ENCODE measurements at regions not wholly inside any gene's neighbourhood (a gene's known extent, or its start where the extent isn't known, plus 50 kb on each side); places are given as distances from the start of the nearest gene placed in this dataset.
A peak's percentile ranks its signal among the peaks of the same experiment; 100 is the strongest.

DNA sequence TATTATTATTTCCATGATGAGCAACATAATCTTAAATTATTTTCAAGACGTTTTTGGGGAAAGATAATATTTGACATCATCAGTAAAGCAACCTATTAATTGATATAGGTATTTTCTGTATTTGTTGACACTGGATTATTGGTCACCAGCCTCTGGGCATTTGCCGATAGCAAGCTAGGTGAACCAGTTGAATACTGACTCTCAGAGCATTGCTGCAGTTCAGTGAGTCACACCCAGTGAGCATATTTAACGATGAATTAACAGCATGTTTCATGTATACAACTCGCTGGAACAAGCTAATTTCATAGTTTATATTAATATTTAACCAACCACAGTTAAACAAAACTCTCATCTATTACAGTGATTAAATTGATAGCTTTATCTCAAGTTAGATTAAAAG, 1006.0 kb upstream of the DIAPH2 start:
- Histone ChIP-seq H3K9me3 (ENCODE audit: low read length) (no peaks in the 10 kb centered on the region), H3K9ac (ENCODE audit: low read length) (no peak overlapping the region), H3K9me2 (replicated peaks; ENCODE audit: low read length) (no peaks in the 10 kb centered on the region), H3K79me2 (ENCODE audit: low read length) (no peaks in the 10 kb centered on the region), H3K4me2 (ENCODE audit: low read length) (no peak overlapping the region), H3F3A (ENCODE audit: low read length, unreplicated experiment) (no peaks in the 10 kb centered on the region), H4K20me1 (ENCODE audit: low read length) (no peaks in the 10 kb centered on the region), H3K4me3 (ENCODE audit: low read length) (no peak overlapping the region), H3K27me3 (ENCODE audit: low read length) (no peaks in the 10 kb centered on the region), H3K36me3 (ENCODE audit: low read depth, low read length) (no peaks in the 10 kb centered on the region), H3K27ac (ENCODE audit: low read length) (no peak overlapping the region), H2AFZ (ENCODE audit: low read length) (no peak overlapping the region), H3K4me1 (ENCODE audit: insufficient read depth, low read length) (no peaks in the 10 kb centered on the region)
- DNase-seq (peak; percentile 45), ATAC-seq (no peak)
- ChIA-PET POLR2A (ENCODE audit: unreplicated experiment) (no interaction called here), CTCF (no interaction called here)
- intact Hi-C loops (cut with micrococcal nuclease): no loop called here
- no TSS peak for BruUV-seq (replicated peaks)
- TF ChIP-seq CTCF (conservative IDR thresholded peaks at IDR 0.05; ENCODE audit: low read depth, low read length) (no peak), EZH2phosphoT487 (IDR thresholded peaks at IDR 0.05; ENCODE audit: borderline replicate concordance, low read length) (no peak), EZH2 (IDR thresholded peaks at IDR 0.05; ENCODE audit: low read length, unreplicated experiment) (no peak)

DNA sequence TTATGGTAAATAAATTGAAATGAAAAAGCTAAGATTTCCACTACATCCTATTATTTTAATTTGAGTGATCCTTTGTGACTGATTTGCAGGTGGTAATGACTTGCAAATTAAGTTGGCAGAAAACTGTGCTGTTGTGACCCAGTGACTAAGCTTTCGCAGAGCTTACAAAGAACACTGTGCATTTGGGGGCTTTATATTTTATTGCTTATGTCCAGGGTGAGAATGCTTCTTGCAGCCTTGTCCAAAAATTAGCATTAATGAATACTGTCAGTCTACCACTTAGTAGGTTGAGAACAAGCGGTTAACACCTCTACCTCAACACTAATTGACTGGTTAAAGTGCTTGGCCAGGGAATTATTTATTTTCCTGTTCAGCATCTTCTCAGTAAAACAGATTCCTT, 991.3 kb upstream of the DIAPH2 start:
- no TSS peak for BruUV-seq (replicated peaks)
- ATAC-seq: no peak
- no peaks in the 10 kb centered on the region for H4K20me1 ChIP-seq (ENCODE audit: low read length)

GRCh38 chrX:95703696-95704095, 980.9 kb upstream of the DIAPH2 start:
- CTCF ChIA-PET: no interaction called here
- no peaks in the 10 kb centered on the region for H3K79me2 ChIP-seq (ENCODE audit: low read length)
- no peaks in the 10 kb centered on the region for H3K4me1 ChIP-seq (ENCODE audit: insufficient read depth, low read length)
- H3K4me3 ChIP-seq (ENCODE audit: low read length): no peak overlapping the region
- no peaks in the 10 kb centered on the region for H3F3A ChIP-seq (ENCODE audit: low read length, unreplicated experiment)
- H3K9me3 ChIP-seq (ENCODE audit: low read length): no peaks in the 10 kb centered on the region
- no peak for TF ChIP-seq CTCF (conservative IDR thresholded peaks at IDR 0.05; ENCODE audit: low read depth, low read length)
- TF ChIP-seq EZH2 (IDR thresholded peaks at IDR 0.05; ENCODE audit: low read length, unreplicated experiment): no peak
- TF ChIP-seq EZH2phosphoT487 (IDR thresholded peaks at IDR 0.05; ENCODE audit: borderline replicate concordance, low read length): no peak
- H3K4me2 ChIP-seq (ENCODE audit: low read length): no peak overlapping the region
- H3K36me3 ChIP-seq (ENCODE audit: low read depth, low read length): no peaks in the 10 kb centered on the region
- no peak for ATAC-seq
- H3K27ac ChIP-seq (ENCODE audit: low read length): no peak overlapping the region
- intact Hi-C loops (cut with micrococcal nuclease): loop anchor here (10.0 kb wide), 1 partner anchor 359 kb away; no protein-coding TSS in a partner anchor
- no peak overlapping the region for H2AFZ ChIP-seq (ENCODE audit: low read length)
- H3K27me3 ChIP-seq (ENCODE audit: low read length): no peaks in the 10 kb centered on the region
- POLR2A ChIA-PET (ENCODE audit: unreplicated experiment): no interaction called here
- DNase-seq: no peak
- BruUV-seq (replicated peaks): no TSS peak
- no peaks in the 10 kb centered on the region for H3K9me2 ChIP-seq (replicated peaks; ENCODE audit: low read length)
- H3K9ac ChIP-seq (ENCODE audit: low read length): no peak overlapping the region
- H4K20me1 ChIP-seq (ENCODE audit: low read length): no peaks in the 10 kb centered on the region

More for the DNA sequence above, 991.3 kb upstream of the DIAPH2 start:
- no peak overlapping the region for H3K9ac ChIP-seq (ENCODE audit: low read length)
- no peak overlapping the region for H3K4me3 ChIP-seq (ENCODE audit: low read length)
- no peaks in the 10 kb centered on the region for H3K36me3 ChIP-seq (ENCODE audit: low read depth, low read length)
- no peak overlapping the region for H3K4me2 ChIP-seq (ENCODE audit: low read length)
- no peak overlapping the region for H2AFZ ChIP-seq (ENCODE audit: low read length)
- no peak for DNase-seq
- no peaks in the 10 kb centered on the region for H3K9me3 ChIP-seq (ENCODE audit: low read length)
- no peaks in the 10 kb centered on the region for H3K79me2 ChIP-seq (ENCODE audit: low read length)
- no peak for TF ChIP-seq EZH2 (IDR thresholded peaks at IDR 0.05; ENCODE audit: low read length, unreplicated experiment)
- TF ChIP-seq EZH2phosphoT487 (IDR thresholded peaks at IDR 0.05; ENCODE audit: borderline replicate concordance, low read length): no peak
- TF ChIP-seq CTCF (conservative IDR thresholded peaks at IDR 0.05; ENCODE audit: low read depth, low read length): no peak
- intact Hi-C loops (cut with micrococcal nuclease): no loop called here
- no peaks in the 10 kb centered on the region for H3K27me3 ChIP-seq (ENCODE audit: low read length)
- H3F3A ChIP-seq (ENCODE audit: low read length, unreplicated experiment): no peaks in the 10 kb centered on the region
- H3K4me1 ChIP-seq (ENCODE audit: insufficient read depth, low read length): no peaks in the 10 kb centered on the region
- no peak overlapping the region for H3K27ac ChIP-seq (ENCODE audit: low read length)
- ChIA-PET CTCF (no interaction called here), POLR2A (ENCODE audit: unreplicated experiment) (no interaction called here)
- no peaks in the 10 kb centered on the region for H3K9me2 ChIP-seq (replicated peaks; ENCODE audit: low read length)
